PC-3 (cell line): ENCODE measurements at regions not wholly inside any gene's neighbourhood (a gene's known extent, or its start where the extent isn't known, plus 50 kb on each side); places are given as distances from the start of the nearest gene placed in this dataset.

ENCODE experiments used
- ATAC-seq: fragments of 200-7000 bp; cut with Tn5 transposase; 2 replicates; pipeline ENCODE4 v1.9.1; 2020; ENCODE audit warnings: mild to moderate bottlenecking, moderate library complexity
- BruUV-seq: library from RNA; stranded (reverse); fragments of 400-500 nt; replicated peaks from 2 replicates; lab custom pipeline; 2021; lab: Mats Ljungman, UMichigan
- CTCF ChIA-PET: fragments of 300-600 bp; sonication (Branson Sonifier 250); formaldehyde crosslinking; loops from one replicate; lab custom pipeline; 2022; ENCODE audit warnings: antibody characterized with exemption; lab: Charles Lee
- POLR2A ChIA-PET: fragments of 300-600 bp; sonication (Branson Sonifier 250); formaldehyde crosslinking; loops from one replicate; lab custom pipeline; 2022; ENCODE audit warnings: antibody characterized with exemption; ENCODE audit not compliant: unreplicated experiment; lab: Charles Lee
- DNase-seq: peaks from one replicate; pipeline ENCODE4 v3.0.0-alpha.2; 2015
- H2AFZ ChIP-seq: fragments of 300-600 bp; sonication (generic); 2 replicates; pipeline ENCODE4 v1.6.0; 2016; ENCODE audit warnings: antibody characterized with exemption, low read length
- H3F3A ChIP-seq: fragments of 300-600 bp; sonication (generic); one replicate; pipeline ENCODE4 v1.6.0; 2017; ENCODE audit warnings: antibody characterized with exemption, low read length, control low read depth, mild to moderate bottlenecking; ENCODE audit not compliant: unreplicated experiment
- H3K27ac ChIP-seq: fragments of 300-600 bp; sonication (generic); 2 replicates; pipeline ENCODE4 v1.5.1; 2016; ENCODE audit warnings: mild to moderate bottlenecking, low read length
- H3K27me3 ChIP-seq: fragments of 300-600 bp; sonication (generic); 2 replicates; pipeline ENCODE4 v1.6.1; 2016; ENCODE audit warnings: low read length, mixed read lengths
- H3K36me3 ChIP-seq: fragments of 300-600 bp; sonication (generic); 2 replicates; pipeline ENCODE4 v1.6.1; 2016; ENCODE audit warnings: low read depth, mixed run types, low read length, mixed read lengths
- H3K4me1 ChIP-seq: fragments of 300-600 bp; sonication (generic); 2 replicates; pipeline ENCODE4 v1.5.1; 2016; ENCODE audit warnings: low read length; ENCODE audit not compliant: insufficient read depth
- H3K4me2 ChIP-seq: fragments of 300-600 bp; sonication (generic); 2 replicates; pipeline ENCODE4 v1.6.0; 2016; ENCODE audit warnings: low read length
- H3K4me3 ChIP-seq: fragments of 300-600 bp; sonication (generic); 2 replicates; pipeline ENCODE4 v1.5.1; 2016; ENCODE audit warnings: mild to moderate bottlenecking, low read length, mixed read lengths
- H3K79me2 ChIP-seq: fragments of 300-600 bp; sonication (generic); 2 replicates; pipeline ENCODE4 v1.6.1; 2017; ENCODE audit warnings: low read length, mixed read lengths
- H3K9ac ChIP-seq: fragments of 300-600 bp; sonication (generic); 2 replicates; pipeline ENCODE4 v1.6.0; 2016; ENCODE audit warnings: mild to moderate bottlenecking, low read length
- H3K9me2 ChIP-seq: fragments of 300-600 bp; sonication (generic); replicated peaks from 2 replicates; pipeline ENCODE4 v1.6.1; 2016; ENCODE audit warnings: mixed run types, low read length, mixed read lengths
- H3K9me3 ChIP-seq: fragments of 300-600 bp; sonication (generic); 2 replicates; pipeline ENCODE4 v1.6.1; 2016; ENCODE audit warnings: low read length, mixed read lengths
- H4K20me1 ChIP-seq: fragments of 300-600 bp; sonication (generic); 2 replicates; pipeline ENCODE4 v1.6.1; 2016; ENCODE audit warnings: low read length, mixed read lengths
- EZH2 ChIP-seq: fragments of 300-600 bp; sonication (generic); IDR thresholded peaks from one replicate; pipeline ENCODE4 v1.6.1; 2017; ENCODE audit warnings: antibody characterized with exemption, mild to moderate bottlenecking, low read length; ENCODE audit not compliant: unreplicated experiment
- EZH2phosphoT487 ChIP-seq: fragments of 300-600 bp; sonication (generic); IDR thresholded peaks from 2 replicates; pipeline ENCODE4 v1.6.1; 2018; ENCODE audit warnings: mild to moderate bottlenecking, antibody characterized with exemption, low read length, borderline replicate concordance
- intact Hi-C: fragments of 100-400 bp; cut with micrococcal nuclease; formaldehyde crosslinking; loops from 2 replicates; pipeline ENCODE4 v1.9.0; 2023
- TF ChIP-seq, protein P1 (sequence below): fragments of 300-600 bp; sonication (generic); conservative IDR thresholded peaks from 2 replicates; pipeline ENCODE4 v1.5.1; 2017; ENCODE audit warnings: antibody characterized with exemption, low read depth, mild to moderate bottlenecking, low read length

DNA sequence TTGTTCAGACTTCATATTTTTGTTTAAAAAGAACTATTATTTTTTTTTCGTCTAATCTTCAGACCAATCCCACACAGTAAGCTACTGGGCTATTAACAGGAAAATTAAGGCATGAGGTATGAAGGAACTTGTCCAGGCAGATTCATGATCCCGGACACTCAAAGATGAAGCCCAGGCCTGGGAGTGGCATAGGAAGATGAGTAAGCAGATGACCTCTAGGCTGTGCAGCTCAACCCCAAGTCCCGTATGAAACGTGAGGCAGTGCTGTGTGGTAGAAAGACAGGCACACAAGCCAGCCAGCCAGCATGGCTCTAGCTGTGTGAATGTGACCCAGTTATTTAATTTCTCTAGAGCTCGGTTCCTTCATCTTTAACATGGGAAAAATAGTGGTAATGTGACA lies 231.9 kb downstream of the CLIC5 start:
- intact Hi-C loops = no loop called here
- Histone ChIP-seq H3K4me3 (no peak overlapping the region), H3K4me2 (no peak overlapping the region), H4K20me1 (no peaks in the 10 kb centered on the region), H3K27ac (no peak overlapping the region), H3K9me2 (no peaks in the 10 kb centered on the region), H3K9me3 (no peaks in the 10 kb centered on the region), H2AFZ (no peak overlapping the region), H3K4me1 (no peaks in the 10 kb centered on the region), H3K9ac (no peak overlapping the region), H3K36me3 (no peaks in the 10 kb centered on the region), H3K79me2 (no peaks in the 10 kb centered on the region), H3K27me3 (no peaks in the 10 kb centered on the region), H3F3A (no peaks in the 10 kb centered on the region)
- CTCF ChIA-PET = no interaction called here
- no peak for TF ChIP-seq EZH2phosphoT487
- TF ChIP-seq, protein P1, sequence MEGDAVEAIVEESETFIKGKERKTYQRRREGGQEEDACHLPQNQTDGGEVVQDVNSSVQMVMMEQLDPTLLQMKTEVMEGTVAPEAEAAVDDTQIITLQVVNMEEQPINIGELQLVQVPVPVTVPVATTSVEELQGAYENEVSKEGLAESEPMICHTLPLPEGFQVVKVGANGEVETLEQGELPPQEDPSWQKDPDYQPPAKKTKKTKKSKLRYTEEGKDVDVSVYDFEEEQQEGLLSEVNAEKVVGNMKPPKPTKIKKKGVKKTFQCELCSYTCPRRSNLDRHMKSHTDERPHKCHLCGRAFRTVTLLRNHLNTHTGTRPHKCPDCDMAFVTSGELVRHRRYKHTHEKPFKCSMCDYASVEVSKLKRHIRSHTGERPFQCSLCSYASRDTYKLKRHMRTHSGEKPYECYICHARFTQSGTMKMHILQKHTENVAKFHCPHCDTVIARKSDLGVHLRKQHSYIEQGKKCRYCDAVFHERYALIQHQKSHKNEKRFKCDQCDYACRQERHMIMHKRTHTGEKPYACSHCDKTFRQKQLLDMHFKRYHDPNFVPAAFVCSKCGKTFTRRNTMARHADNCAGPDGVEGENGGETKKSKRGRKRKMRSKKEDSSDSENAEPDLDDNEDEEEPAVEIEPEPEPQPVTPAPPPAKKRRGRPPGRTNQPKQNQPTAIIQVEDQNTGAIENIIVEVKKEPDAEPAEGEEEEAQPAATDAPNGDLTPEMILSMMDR = no peak
- TF ChIP-seq EZH2 = no peak
- POLR2A ChIA-PET = no interaction called here
- DNase-seq (no peak), ATAC-seq (no peak)
- no TSS peak for BruUV-seq

DNA sequence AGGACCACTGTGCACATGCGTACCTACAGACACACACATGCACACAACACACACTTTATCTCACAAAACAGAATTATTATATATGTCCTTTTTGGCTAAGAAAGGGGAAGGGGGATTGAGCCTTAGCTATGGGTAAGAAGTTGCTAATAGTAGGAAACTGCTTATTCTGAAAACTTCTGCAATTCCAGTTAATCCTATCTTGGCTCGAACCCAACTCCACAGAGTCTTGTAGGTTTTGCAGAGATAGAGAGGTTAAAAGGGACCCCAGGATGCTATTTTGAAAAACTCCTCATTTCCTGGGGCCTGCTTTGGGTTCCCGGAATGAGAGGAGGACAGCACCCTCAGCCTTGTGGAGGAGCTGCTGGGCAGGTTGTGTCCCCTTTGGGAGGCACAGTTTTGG lies 233.8 kb downstream of the CLIC5 start:
- ChIA-PET POLR2A (no interaction called here), CTCF (no interaction called here)
- TF ChIP-seq, protein P1 = no peak
- no peaks in the 10 kb centered on the region for H3K79me2 ChIP-seq
- no peaks in the 10 kb centered on the region for H3F3A ChIP-seq
- H3K9me2 ChIP-seq = no peaks in the 10 kb centered on the region
- no peak overlapping the region for H3K9ac ChIP-seq
- H3K4me1 ChIP-seq = no peaks in the 10 kb centered on the region
- H3K4me2 ChIP-seq = no peak overlapping the region
- intact Hi-C loops = no loop called here
- H3K9me3 ChIP-seq = no peaks in the 10 kb centered on the region
- no TSS peak for BruUV-seq
- H4K20me1 ChIP-seq = no peaks in the 10 kb centered on the region
- H2AFZ ChIP-seq = no peak overlapping the region
- no peaks in the 10 kb centered on the region for H3K27me3 ChIP-seq
- H3K4me3 ChIP-seq = no peak overlapping the region
- H3K27ac ChIP-seq = no peak overlapping the region
- no peaks in the 10 kb centered on the region for H3K36me3 ChIP-seq
- no peak for ATAC-seq
- DNase-seq = no peak

DNA sequence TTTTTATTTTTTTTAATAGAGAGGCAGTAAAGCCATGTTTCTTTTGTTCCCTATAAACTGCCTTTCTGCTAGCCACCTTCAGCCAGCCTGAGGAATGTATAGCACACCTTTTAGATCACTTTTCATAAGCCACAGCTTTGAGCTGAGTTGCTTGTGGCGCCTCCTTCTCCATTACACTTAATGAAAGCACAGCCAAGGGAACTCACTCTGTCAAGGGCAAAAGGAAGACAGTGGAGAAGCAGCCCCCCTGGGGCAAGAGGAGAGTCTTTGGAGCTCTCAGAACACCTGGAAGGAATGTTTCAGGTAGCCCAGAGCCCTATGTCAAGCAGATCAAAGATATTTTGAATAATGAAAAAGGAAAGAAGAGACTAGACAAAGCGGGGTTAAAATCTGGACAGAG lies 235.1 kb downstream of the CLIC5 start:
- no peak overlapping the region for H3K4me3 ChIP-seq
- POLR2A ChIA-PET = no interaction called here
- no peak for TF ChIP-seq EZH2
- no peak for TF ChIP-seq EZH2phosphoT487
- TF ChIP-seq, protein P1 = no peak

More for the DNA sequence above, 235.1 kb downstream of the CLIC5 start:
- H3K36me3 ChIP-seq = no peaks in the 10 kb centered on the region
- no peaks in the 10 kb centered on the region for H3K79me2 ChIP-seq
- ATAC-seq (no peak), DNase-seq (no peak)
- H3F3A ChIP-seq = no peaks in the 10 kb centered on the region
- CTCF ChIA-PET = no interaction called here
- H3K4me2 ChIP-seq = no peak overlapping the region
- H3K9me2 ChIP-seq = no peaks in the 10 kb centered on the region
- H3K27ac ChIP-seq = no peak overlapping the region
- no peaks in the 10 kb centered on the region for H3K4me1 ChIP-seq
- no peaks in the 10 kb centered on the region for H4K20me1 ChIP-seq
- intact Hi-C loops = no loop called here
- H3K27me3 ChIP-seq = no peaks in the 10 kb centered on the region
- no peak overlapping the region for H3K9ac ChIP-seq
- no peaks in the 10 kb centered on the region for H3K9me3 ChIP-seq
- H2AFZ ChIP-seq = no peak overlapping the region
- BruUV-seq = no TSS peak
